Glutamatergic neuron (in vitro differentiated cells): ENCODE measurements at regions not wholly inside any gene's neighbourhood (a gene's known extent, or its start where the extent isn't known, plus 50 kb on each side); places are given as distances from the start of the nearest gene placed in this dataset.
"Not testable (repeated sequence)": the region's sequence is repeated elsewhere in the genome, so short reads cannot be mapped to it uniquely, and the experiment has no call there.

Experiments
- DNase-seq: peaks from one replicate; pipeline ENCODE4 v3.0.0; 2022
- H3K27ac Mint-ChIP-seq: one replicate; pipeline ENCODE4 v1.8.0; 2020; ENCODE audit warnings: mild to moderate bottlenecking, mixed read lengths, inconsistent platforms; ENCODE audit not compliant: unreplicated experiment
- H3K27me3 Mint-ChIP-seq: one replicate; pipeline ENCODE4 v1.8.0; 2020; ENCODE audit warnings: mild to moderate bottlenecking, moderate library complexity, mixed read lengths, inconsistent platforms; ENCODE audit not compliant: unreplicated experiment
- H3K36me3 Mint-ChIP-seq: one replicate; pipeline ENCODE4 v1.8.0; 2020; ENCODE audit warnings: mild to moderate bottlenecking, mixed read lengths, inconsistent platforms; ENCODE audit not compliant: unreplicated experiment
- H3K4me1 Mint-ChIP-seq: one replicate; pipeline ENCODE4 v1.8.0; 2020; ENCODE audit warnings: mild to moderate bottlenecking, low read depth, mixed read lengths, inconsistent platforms; ENCODE audit not compliant: unreplicated experiment
- H3K4me3 Mint-ChIP-seq: one replicate; pipeline ENCODE4 v1.8.0; 2020; ENCODE audit warnings: mild to moderate bottlenecking, mixed read lengths, inconsistent platforms; ENCODE audit not compliant: unreplicated experiment
- H3K9me3 Mint-ChIP-seq: one replicate; pipeline ENCODE4 v1.8.0; 2020; ENCODE audit warnings: mild to moderate bottlenecking, moderate library complexity, mixed read lengths, inconsistent platforms; ENCODE audit not compliant: unreplicated experiment
- CTCF ChIP-seq: fragments of 200-600 bp; sonication (generic); IDR thresholded peaks from one replicate; pipeline ENCODE4 v1.5.0; 2021; ENCODE audit not compliant: partially characterized antibody, unreplicated experiment

GRCh38 chr7:84912993-84913635, 273.7 kb downstream of the SEMA3D start:
- H3K36me3 Mint-ChIP-seq: no peaks in the 10 kb centered on the region
- DNase-seq: no peak
- no peak overlapping the region for H3K27ac Mint-ChIP-seq
- no peak overlapping the region for H3K4me3 Mint-ChIP-seq
- no peaks in the 10 kb centered on the region for H3K27me3 Mint-ChIP-seq
- TF ChIP-seq CTCF: no peak
- no peaks in the 10 kb centered on the region for H3K4me1 Mint-ChIP-seq
- H3K9me3 Mint-ChIP-seq: no peaks in the 10 kb centered on the region

- H3K36me3 Mint-ChIP-seq: no peaks in the 10 kb centered on the region
- no peak overlapping the region for H3K27ac Mint-ChIP-seq
- no peak for DNase-seq
- H3K4me1 Mint-ChIP-seq: no peaks in the 10 kb centered on the region
- TF ChIP-seq CTCF: no peak
- no peak overlapping the region for H3K4me3 Mint-ChIP-seq
- H3K27me3 Mint-ChIP-seq: no peaks in the 10 kb centered on the region
- no peaks in the 10 kb centered on the region for H3K9me3 Mint-ChIP-seq
Observed at GRCh38 chr7:84912537-84912936, 274.3 kb downstream of the SEMA3D start.

- Mint-ChIP-seq H3K36me3 (no peaks in the 10 kb centered on the region), H3K27ac (no peak overlapping the region), H3K4me3 (no peak overlapping the region), H3K27me3 (no peaks in the 10 kb centered on the region), H3K4me1 (no peaks in the 10 kb centered on the region), H3K9me3 (no peaks in the 10 kb centered on the region)
- DNase-seq: no peak
- TF ChIP-seq CTCF: no peak
Observed at GRCh38 chr7:84912018-84912417, 274.8 kb downstream of the SEMA3D start.

- no peaks in the 10 kb centered on the region for H3K27me3 Mint-ChIP-seq
- DNase-seq: no peak
- no peak for TF ChIP-seq CTCF
- no peaks in the 10 kb centered on the region for H3K4me1 Mint-ChIP-seq
- no peaks in the 10 kb centered on the region for H3K9me3 Mint-ChIP-seq
- no peak overlapping the region for H3K27ac Mint-ChIP-seq
- H3K4me3 Mint-ChIP-seq: no peak overlapping the region
- H3K36me3 Mint-ChIP-seq: no peaks in the 10 kb centered on the region
Observed at GRCh38 chr7:84911077-84911476, 275.8 kb downstream of the SEMA3D start.

- not testable (repeated sequence) for H3K9me3 Mint-ChIP-seq, H3K4me1 Mint-ChIP-seq, H3K36me3 Mint-ChIP-seq, H3K27ac Mint-ChIP-seq, H3K4me3 Mint-ChIP-seq, H3K27me3 Mint-ChIP-seq, DNase-seq
Observed at GRCh38 chr7:84910322-84910721, 276.5 kb downstream of the SEMA3D start.
